ENCODE measurements at regions not wholly inside any gene's neighbourhood (a gene's known extent, or its start where the extent isn't known, plus 50 kb on each side); places are given as distances from the start of the nearest gene placed in this dataset.

DNA sequence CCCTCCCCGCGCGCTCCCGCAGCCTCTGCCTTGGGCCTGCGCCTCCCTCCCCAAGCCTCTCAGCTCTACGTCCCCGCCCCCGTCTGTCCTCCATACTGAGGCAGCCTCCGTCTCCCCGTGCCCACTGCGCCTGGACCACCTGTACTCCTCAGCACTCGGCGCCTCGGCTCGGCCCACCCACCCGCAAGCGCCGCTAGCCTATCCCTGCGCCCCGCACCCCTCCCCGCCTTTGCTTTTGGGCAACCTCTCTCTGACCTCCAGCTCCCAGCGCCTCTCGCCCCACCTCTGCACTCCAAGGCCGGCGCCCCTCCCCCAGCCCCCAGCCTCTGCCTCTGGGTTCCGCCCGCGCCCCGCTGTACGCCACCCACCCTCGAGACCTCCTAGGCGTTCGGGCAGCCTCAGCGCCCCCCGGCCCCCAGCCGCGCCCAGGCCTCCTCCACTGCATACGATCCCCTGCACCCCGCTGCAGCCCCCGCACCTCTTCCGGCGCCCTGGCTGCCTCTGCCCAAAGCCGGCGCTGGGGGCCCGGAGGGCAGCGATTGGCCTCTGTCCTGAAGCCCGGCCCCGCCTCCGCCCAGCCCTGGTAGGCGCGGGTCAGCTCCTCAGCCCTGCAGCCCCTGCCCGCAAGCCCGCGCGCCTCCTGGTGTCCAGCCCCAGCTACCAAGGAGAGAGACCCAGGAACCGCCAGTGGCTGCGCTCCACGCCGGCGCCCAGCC is 279.8 kb upstream of the USP9Y start:
- Mint-ChIP-seq H3K4me3 (peak overlapping the region; percentile 52), H3K27me3 (no peaks in the 10 kb centered on the region), H3K27ac (no peak overlapping the region), H3K36me3 (ENCODE audit: low read depth) (no peaks in the 10 kb centered on the region), H3K9me3 (no peaks in the 10 kb centered on the region), H3K4me1 (ENCODE audit: low read depth) (peaks cover 13% of the 10 kb centered on the region)
- CTCF ChIA-PET, result no interaction called here
- ATAC-seq (peak; percentile 37), DNase-seq (peak; percentile 15)
- POLR2A ChIA-PET, result no interaction called here
- TF ChIP-seq, protein P1, sequence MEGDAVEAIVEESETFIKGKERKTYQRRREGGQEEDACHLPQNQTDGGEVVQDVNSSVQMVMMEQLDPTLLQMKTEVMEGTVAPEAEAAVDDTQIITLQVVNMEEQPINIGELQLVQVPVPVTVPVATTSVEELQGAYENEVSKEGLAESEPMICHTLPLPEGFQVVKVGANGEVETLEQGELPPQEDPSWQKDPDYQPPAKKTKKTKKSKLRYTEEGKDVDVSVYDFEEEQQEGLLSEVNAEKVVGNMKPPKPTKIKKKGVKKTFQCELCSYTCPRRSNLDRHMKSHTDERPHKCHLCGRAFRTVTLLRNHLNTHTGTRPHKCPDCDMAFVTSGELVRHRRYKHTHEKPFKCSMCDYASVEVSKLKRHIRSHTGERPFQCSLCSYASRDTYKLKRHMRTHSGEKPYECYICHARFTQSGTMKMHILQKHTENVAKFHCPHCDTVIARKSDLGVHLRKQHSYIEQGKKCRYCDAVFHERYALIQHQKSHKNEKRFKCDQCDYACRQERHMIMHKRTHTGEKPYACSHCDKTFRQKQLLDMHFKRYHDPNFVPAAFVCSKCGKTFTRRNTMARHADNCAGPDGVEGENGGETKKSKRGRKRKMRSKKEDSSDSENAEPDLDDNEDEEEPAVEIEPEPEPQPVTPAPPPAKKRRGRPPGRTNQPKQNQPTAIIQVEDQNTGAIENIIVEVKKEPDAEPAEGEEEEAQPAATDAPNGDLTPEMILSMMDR (IDR thresholded peaks at IDR 0.05), result no peak
- intact Hi-C loops (cut with micrococcal nuclease), result no loop called here

DNA sequence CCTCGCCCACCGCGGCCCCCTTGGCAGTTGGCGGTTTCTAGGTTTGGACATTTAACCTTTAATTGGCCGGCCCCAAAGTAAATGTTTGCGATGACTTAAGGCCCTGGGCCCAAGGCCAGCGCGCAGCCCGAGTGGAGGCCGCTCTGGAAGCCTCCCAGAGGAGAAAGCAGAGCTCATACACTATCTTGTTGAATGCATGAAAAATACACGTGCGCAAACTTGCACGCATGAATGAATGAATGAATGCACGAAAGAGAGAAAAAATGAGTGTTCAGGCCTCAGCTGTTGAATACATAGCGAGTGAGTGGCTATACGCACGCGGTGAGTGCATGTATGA is 279.3 kb upstream of the USP9Y start:
- Mint-ChIP-seq H3K36me3 (ENCODE audit: low read depth) (no peaks in the 10 kb centered on the region), H3K9me3 (no peaks in the 10 kb centered on the region), H3K4me3 (no peak overlapping the region), H3K4me1 (ENCODE audit: low read depth) (peaks cover 11% of the 10 kb centered on the region), H3K27ac (no peak overlapping the region), H3K27me3 (no peaks in the 10 kb centered on the region)
- CTCF ChIA-PET, result no interaction called here
- DNase-seq (no peak), ATAC-seq (no peak)
- intact Hi-C loops (cut with micrococcal nuclease), result no loop called here
- POLR2A ChIA-PET, result no interaction called here
- TF ChIP-seq, protein P1 (IDR thresholded peaks at IDR 0.05), result no peak

DNA sequence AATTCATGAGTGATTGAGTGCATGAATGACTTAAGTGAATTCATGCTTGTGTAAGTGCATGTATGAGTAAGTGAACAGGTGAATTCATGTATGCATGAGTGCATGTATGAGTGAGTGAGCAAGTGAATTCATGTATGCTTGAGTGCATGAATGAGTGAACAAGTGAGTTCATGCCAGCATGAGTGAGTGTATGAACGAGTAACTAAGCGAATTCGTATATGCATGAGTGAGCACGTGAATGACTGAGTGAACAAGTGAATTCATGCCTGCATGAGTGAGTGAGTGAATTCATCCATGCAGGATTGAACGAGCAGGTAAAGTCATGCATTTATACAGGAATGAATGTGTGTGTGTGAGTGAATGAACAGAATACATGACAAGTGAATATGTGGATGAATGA is 278.5 kb upstream of the USP9Y start:
- Mint-ChIP-seq H3K9me3 (no peaks in the 10 kb centered on the region), H3K27ac (no peak overlapping the region), H3K27me3 (no peaks in the 10 kb centered on the region), H3K4me3 (no peak overlapping the region), H3K4me1 (ENCODE audit: low read depth) (peaks cover 9% of the 10 kb centered on the region), H3K36me3 (ENCODE audit: low read depth) (no peaks in the 10 kb centered on the region)
- ATAC-seq, result no peak
- TF ChIP-seq, protein P1 (IDR thresholded peaks at IDR 0.05), result no peak
- no peak for DNase-seq
- POLR2A ChIA-PET, result no interaction called here
- intact Hi-C loops (cut with micrococcal nuclease), result no loop called here
- CTCF ChIA-PET, result no interaction called here

GRCh38 chrY:12423416-12424252 is 277.4 kb upstream of the USP9Y start:
- peak overlapping the region; percentile 21 for H3K27ac Mint-ChIP-seq
- no peaks in the 10 kb centered on the region for H3K36me3 Mint-ChIP-seq (ENCODE audit: low read depth)
- H3K27me3 Mint-ChIP-seq, result no peaks in the 10 kb centered on the region
- H3K4me3 Mint-ChIP-seq, result no peak overlapping the region
- TF ChIP-seq, protein P1 (IDR thresholded peaks at IDR 0.05), result no peak
- CTCF ChIA-PET, result no interaction called here
- peaks cover 2% of the 10 kb centered on the region for H3K4me1 Mint-ChIP-seq (ENCODE audit: low read depth)
- intact Hi-C loops (cut with micrococcal nuclease), result no loop called here
- POLR2A ChIA-PET, result no interaction called here
- ATAC-seq, result peak; percentile 81
- H3K9me3 Mint-ChIP-seq, result no peaks in the 10 kb centered on the region
- peak; percentile 47 for DNase-seq

- ATAC-seq (no peak), DNase-seq (no peak)
- CTCF ChIA-PET, result no interaction called here
- Mint-ChIP-seq H3K27me3 (no peaks in the 10 kb centered on the region), H3K9me3 (no peaks in the 10 kb centered on the region), H3K27ac (no peak overlapping the region), H3K36me3 (ENCODE audit: low read depth) (no peaks in the 10 kb centered on the region), H3K4me1 (ENCODE audit: low read depth) (peaks cover 2% of the 10 kb centered on the region), H3K4me3 (no peak overlapping the region)
- TF ChIP-seq, protein P1 (IDR thresholded peaks at IDR 0.05), result no peak
- POLR2A ChIA-PET, result no interaction called here
- intact Hi-C loops (cut with micrococcal nuclease), result no loop called here
These were observed 275.5 kb upstream of the USP9Y start for GRCh38 chrY:12425506-12425905.
